A172 (cell line): ENCODE measurements at regions not wholly inside any gene's neighbourhood (a gene's known extent, or its start where the extent isn't known, plus 50 kb on each side); places are given as distances from the start of the nearest gene placed in this dataset.

Experiments
- DNase-seq: peaks from one replicate; pipeline ENCODE4 v3.0.0-alpha.2; 2015; ENCODE audit warnings: low spot score

DNA sequence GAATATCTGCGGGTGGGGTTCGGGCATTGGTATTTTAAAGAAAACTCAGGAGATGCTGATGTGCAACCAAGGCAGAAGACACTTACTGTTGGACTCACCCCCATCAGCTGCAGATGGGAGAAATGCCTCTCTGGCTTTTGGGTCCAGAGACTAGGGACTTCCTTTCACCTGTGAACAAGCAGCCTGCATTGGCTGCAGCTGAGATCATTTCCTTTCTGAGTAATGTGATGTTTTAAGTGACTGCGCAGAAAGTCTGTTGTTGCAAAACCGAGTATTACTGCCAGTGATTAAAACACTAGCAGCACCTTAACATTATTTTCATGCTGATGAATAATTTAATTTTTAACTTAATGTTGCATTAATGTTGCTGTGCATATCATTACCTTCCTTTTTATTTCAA lies 143.0 kb downstream of the TSN start:
- peak; percentile 72 for DNase-seq

DNA sequence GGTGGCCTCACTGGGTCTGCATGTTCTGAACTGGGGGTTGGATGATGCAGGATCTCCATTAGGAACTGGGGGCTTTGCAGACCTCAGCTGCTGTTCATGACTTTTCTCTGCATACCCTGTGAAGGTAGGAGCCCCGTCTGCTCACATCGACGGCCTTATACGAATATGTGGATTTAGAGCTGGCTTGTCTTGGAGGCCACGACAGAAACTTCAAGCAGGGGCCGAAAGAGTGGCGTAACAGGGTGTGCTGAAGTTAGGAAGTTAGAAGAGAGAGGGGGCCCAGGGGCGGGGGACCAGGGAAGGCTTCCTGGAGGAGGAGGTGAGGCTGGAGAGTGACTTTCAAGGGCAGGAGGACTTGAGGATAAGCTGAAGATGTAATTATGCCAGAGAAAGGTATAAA lies 144.9 kb downstream of the TSN start:
- DNase-seq = no peak

DNA sequence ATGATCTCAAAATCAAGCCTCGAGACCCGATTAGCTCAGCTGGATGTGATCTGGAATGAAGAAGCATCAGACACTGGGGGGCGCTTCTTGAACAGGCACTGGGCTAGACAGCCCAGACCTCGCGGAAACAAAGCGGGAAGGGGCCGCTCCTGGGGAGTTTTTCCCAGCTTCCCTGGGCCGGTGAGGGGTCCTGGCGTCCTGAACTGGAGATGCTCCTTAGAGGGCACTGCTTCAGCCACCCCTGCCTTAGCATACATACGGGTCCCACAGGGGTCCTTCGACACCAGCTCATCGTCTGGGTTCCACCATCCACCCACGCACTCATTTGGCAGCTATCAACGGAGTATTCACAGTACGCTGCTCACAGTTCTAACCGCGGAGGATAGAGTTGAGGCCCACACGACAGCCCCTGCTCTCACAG lies 146.7 kb downstream of the TSN start:
- DNase-seq = no peak

DNA sequence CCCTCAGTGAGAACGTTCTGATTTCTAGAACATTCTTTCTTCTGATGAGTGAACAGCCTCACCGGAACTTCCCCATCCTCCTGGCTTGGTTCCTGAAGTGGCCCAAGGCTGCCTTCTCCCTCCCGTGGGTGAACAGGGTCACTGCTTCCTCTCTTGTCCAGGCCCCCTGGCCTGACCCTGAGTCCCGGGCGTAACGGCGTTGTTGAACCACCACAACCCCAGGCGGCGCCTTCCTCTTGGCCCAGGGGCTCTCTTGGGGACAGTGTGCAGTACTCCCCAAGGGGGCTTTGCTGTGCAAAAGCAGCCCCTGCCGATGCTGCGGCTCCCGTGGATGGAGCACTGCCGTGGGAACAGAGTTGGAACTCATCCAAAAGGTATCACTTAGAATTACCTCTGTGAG lies 147.2 kb downstream of the TSN start:
- DNase-seq = no peak

DNA sequence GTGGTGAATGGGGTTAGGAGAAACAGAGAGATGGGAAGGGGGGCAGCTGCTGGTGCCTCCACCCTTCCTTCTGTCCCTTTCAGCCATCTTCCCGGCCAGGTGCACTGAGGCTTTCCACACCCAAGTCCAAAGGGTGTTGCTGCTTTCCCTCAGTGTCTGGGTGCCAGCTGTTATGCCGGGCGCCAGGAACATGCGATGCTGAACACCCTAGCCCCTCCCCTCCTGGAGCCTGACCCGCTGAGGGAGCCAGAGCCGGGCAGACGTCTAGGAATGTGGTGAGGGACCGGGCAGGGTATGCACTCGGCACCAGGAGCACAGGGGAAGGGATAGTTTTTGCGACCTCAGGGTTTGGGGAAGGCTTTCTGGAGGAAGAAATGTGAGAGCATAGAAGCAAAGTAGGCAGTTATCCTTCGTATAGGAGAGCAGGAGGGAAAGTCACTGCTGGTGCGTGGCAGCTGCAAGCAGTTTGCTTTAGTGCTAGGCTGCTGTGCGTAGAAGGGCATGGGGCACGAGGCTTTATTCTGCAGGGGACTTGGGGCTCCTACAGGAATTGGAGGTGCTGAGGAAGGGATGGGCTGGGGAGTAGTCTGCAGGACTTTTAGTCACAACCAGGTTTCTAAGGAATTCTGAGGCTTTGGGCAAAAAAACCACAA lies 147.7 kb downstream of the TSN start:
- DNase-seq = no peak

DNA sequence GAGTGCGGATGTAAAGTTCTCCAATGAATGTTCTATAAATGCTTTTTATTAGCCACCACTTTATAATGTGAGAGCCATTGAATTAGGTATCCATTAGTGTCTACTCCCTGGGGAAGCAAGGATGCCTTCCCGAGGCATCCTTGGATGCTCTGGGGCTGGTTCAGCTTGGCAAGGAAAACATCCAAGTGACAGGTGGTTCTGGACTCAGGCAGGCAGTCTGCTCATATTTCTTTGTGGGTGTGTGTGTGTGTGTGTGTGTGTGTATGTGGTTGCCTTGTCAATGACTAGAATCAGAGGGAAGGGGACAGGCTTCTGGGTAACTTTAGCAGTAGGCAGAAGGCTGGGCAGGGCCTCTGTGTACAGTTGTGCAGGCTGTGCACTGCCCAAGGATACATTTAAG lies 149.2 kb downstream of the TSN start:
- DNase-seq = no peak

GRCh38 chr2:121905201-121905600 lies 149.8 kb downstream of the TSN start:
- DNase-seq = no peak

DNA sequence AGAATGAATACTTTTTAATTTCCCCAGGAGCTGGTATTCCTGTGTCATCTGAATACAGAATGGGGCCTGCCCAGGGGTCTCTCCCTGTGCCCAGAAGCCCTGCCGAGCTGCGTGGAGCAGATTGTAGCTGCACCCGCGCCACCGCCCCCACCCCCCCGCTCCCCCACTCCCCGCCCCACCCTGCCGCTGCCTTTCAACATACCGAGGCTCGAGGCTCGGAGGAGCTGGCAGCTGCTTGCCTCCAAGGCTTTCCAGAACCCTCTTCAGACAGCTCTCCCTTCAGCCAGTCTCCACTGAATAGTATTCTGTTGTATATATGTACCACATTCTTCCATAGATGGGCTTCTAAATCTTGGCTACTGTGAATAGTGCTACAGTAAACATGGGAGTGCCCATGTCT lies 150.7 kb downstream of the TSN start:
- no peak for DNase-seq

GRCh38 chr2:121907928-121908327 lies 152.5 kb downstream of the TSN start:
- no peak for DNase-seq

- no peak for DNase-seq
Observed at GRCh38 chr2:121910139-121910538, 154.7 kb downstream of the TSN start.

GRCh38 chr2:121911036-121911435 lies 155.6 kb downstream of the TSN start:
- no peak for DNase-seq

- no peak for DNase-seq
Observed at GRCh38 chr2:121917143-121917542, 161.7 kb downstream of the TSN start.

- DNase-seq = no peak
Observed at GRCh38 chr2:121918231-121918630, 162.8 kb downstream of the TSN start.

GRCh38 chr2:121919803-121920202 lies 164.4 kb downstream of the TSN start:
- DNase-seq = no peak

DNA sequence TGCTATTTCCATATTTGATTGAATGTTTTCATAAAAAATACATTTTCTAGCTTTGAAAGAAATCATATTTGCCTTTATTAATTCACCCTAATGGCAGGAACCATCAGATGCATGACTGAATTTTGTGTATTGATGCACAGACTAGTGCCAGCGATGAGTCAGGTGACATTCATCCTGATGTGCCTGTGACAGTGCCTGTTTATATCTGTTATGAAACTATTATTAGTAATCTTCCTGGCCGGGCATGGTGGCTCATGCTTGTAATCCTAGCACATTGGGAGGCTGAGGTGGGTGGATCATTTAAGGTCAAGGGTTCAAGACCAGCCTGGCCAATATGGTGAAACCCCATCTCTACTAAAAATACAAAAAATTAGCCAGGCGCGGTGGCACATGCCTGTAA lies 170.0 kb downstream of the TSN start:
- DNase-seq = no peak

- DNase-seq = no peak
Observed at GRCh38 chr2:121943285-121943684, 187.8 kb downstream of the TSN start.

GRCh38 chr2:121944072-121944831 lies 188.8 kb downstream of the TSN start:
- DNase-seq = peak; percentile 26

GRCh38 chr2:121947674-121948073 lies 192.2 kb downstream of the TSN start:
- no peak for DNase-seq

- DNase-seq = no peak
Observed at GRCh38 chr2:121949271-121949670, 193.8 kb downstream of the TSN start.

- DNase-seq = no peak
Observed at GRCh38 chr2:121955426-121955825, 200.0 kb downstream of the TSN start.

GRCh38 chr2:121955872-121956271 lies 200.4 kb downstream of the TSN start:
- no peak for DNase-seq

GRCh38 chr2:121960251-121960650 lies 204.8 kb downstream of the TSN start:
- DNase-seq = no peak

DNA sequence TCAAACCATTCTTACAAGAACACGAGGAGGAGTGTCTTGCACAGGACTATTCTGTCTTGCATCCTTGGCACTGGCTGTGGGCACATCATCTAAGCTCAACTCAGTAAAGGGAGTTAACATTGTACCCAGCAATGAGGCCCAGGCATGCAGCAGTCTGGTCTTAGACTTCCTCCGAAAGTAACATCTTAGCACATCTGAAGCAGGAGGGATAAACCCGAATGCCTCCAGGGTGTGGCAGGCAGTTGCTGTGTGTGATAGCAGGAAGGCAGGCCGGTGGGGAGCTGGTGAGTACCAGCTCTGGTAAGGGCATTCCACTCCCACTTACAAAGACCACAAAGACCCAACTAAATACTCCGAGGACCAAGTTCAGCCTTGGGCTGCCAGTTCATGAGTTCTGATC lies 206.3 kb downstream of the TSN start:
- no peak for DNase-seq

GRCh38 chr2:121965661-121966060 lies 210.2 kb downstream of the TSN start:
- DNase-seq = no peak
